AG20443 (cell line): ENCODE measurements at regions not wholly inside any gene's neighbourhood (a gene's known extent, or its start where the extent isn't known, plus 50 kb on each side); places are given as distances from the start of the nearest gene placed in this dataset.
A peak's percentile ranks its signal among the peaks of the same experiment; 100 is the strongest.

ENCODE experiments used
- DNase-seq: peaks from one replicate; pipeline ENCODE4 v3.0.0; 2012; ENCODE audit warnings: low spot score, mixed read lengths

GRCh38 chr5:104189909-104190308, 627.3 kb upstream of the NUDT12 start:
- DNase-seq, result no peak

GRCh38 chr5:104189031-104189430, 626.4 kb upstream of the NUDT12 start:
- DNase-seq, result no peak

- DNase-seq, result no peak
Observed at GRCh38 chr5:104187656-104188055, 625.1 kb upstream of the NUDT12 start.

- DNase-seq, result no peak
Observed at GRCh38 chr5:104186510-104186909, 623.9 kb upstream of the NUDT12 start.

GRCh38 chr5:104186100-104186499, 623.5 kb upstream of the NUDT12 start:
- DNase-seq, result no peak

GRCh38 chr5:104184264-104184663, 621.7 kb upstream of the NUDT12 start:
- DNase-seq, result no peak

- DNase-seq, result peak; percentile 45
Observed at GRCh38 chr5:104178829-104179456, 616.4 kb upstream of the NUDT12 start.

GRCh38 chr5:104178066-104178465, 615.5 kb upstream of the NUDT12 start:
- no peak for DNase-seq

GRCh38 chr5:104177651-104178050, 615.1 kb upstream of the NUDT12 start:
- no peak for DNase-seq

- DNase-seq, result no peak
Observed at GRCh38 chr5:104172976-104173375, 610.4 kb upstream of the NUDT12 start.

- no peak for DNase-seq
Observed at GRCh38 chr5:104171958-104172690, 609.5 kb upstream of the NUDT12 start.

GRCh38 chr5:104170926-104171325, 608.3 kb upstream of the NUDT12 start:
- no peak for DNase-seq

- DNase-seq, result no peak
Observed at GRCh38 chr5:104146652-104147051, 584.1 kb upstream of the NUDT12 start.

- DNase-seq, result no peak
Observed at GRCh38 chr5:104139840-104140239, 577.3 kb upstream of the NUDT12 start.

- DNase-seq, result no peak
Observed at GRCh38 chr5:104130320-104130719, 567.7 kb upstream of the NUDT12 start.

GRCh38 chr5:104128348-104128747, 565.8 kb upstream of the NUDT12 start:
- DNase-seq, result no peak

- no peak for DNase-seq
Observed at GRCh38 chr5:104126980-104127379, 564.4 kb upstream of the NUDT12 start.

- no peak for DNase-seq
Observed at GRCh38 chr5:104119529-104119928, 556.9 kb upstream of the NUDT12 start.

GRCh38 chr5:104111632-104112031, 549.0 kb upstream of the NUDT12 start:
- DNase-seq, result no peak

- no peak for DNase-seq
Observed at GRCh38 chr5:104096451-104096850, 533.9 kb upstream of the NUDT12 start.

- no peak for DNase-seq
Observed at GRCh38 chr5:104095527-104095926, 532.9 kb upstream of the NUDT12 start.

- DNase-seq, result no peak
Observed at GRCh38 chr5:104088876-104089778, 526.5 kb upstream of the NUDT12 start.

- DNase-seq, result no peak
Observed at GRCh38 chr5:104084896-104085295, 522.3 kb upstream of the NUDT12 start.
